Breast epithelium (tissue), 3 donors: ENCODE measurements at regions not wholly inside any gene's neighbourhood (a gene's known extent, or its start where the extent isn't known, plus 50 kb on each side); places are given as distances from the start of the nearest gene placed in this dataset.

ENCODE experiments used
- POLR2A ChIP-seq: fragments of 450-650 bp; IDR thresholded peaks from one replicate; pipeline ENCODE4 v1.6.1; 2016; ENCODE audit warnings: antibody characterized with exemption, mild to moderate bottlenecking, moderate library complexity
- POLR2AphosphoS5 ChIP-seq, 3 donors: sonication (generic); formaldehyde crosslinking; IDR thresholded peaks; one replicate each; pipeline ENCODE4 v1.6.1; 2017; ENCODE audit warnings: antibody characterized with exemption in 3 of 3
- TF ChIP-seq, protein P1 (sequence below), 3 donors: fragments of 450-650 bp; IDR thresholded peaks; one replicate each; pipeline ENCODE4 v1.5.1; 2016 to 2017; ENCODE audit warnings: antibody characterized with exemption in 3 of 3, mild to moderate bottlenecking in 3 of 3, moderate library complexity in 3 of 3

DNA sequence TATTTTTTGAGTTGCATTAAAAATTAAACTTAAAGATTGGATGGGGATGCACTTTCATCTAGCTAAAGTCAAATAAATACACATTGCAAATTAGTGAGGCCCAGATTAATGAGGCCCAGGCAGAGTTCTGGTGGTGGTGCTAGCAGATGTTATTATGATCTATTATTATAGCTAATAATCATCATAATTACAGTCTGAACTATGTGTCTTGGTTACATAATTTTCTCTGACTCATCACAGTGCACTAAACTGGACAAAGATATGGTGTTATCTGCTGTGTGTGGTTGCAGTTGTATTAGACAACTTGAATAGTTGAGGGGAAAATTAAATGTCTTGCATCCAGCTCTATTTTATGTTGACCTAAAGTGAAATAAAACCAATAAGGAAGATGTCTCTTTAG lies 568.8 kb downstream of the TLR4 start:
- TF ChIP-seq, protein P1, sequence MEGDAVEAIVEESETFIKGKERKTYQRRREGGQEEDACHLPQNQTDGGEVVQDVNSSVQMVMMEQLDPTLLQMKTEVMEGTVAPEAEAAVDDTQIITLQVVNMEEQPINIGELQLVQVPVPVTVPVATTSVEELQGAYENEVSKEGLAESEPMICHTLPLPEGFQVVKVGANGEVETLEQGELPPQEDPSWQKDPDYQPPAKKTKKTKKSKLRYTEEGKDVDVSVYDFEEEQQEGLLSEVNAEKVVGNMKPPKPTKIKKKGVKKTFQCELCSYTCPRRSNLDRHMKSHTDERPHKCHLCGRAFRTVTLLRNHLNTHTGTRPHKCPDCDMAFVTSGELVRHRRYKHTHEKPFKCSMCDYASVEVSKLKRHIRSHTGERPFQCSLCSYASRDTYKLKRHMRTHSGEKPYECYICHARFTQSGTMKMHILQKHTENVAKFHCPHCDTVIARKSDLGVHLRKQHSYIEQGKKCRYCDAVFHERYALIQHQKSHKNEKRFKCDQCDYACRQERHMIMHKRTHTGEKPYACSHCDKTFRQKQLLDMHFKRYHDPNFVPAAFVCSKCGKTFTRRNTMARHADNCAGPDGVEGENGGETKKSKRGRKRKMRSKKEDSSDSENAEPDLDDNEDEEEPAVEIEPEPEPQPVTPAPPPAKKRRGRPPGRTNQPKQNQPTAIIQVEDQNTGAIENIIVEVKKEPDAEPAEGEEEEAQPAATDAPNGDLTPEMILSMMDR (IDR thresholded peaks at IDR 0.05): no peak
- TF ChIP-seq POLR2AphosphoS5 (IDR thresholded peaks at IDR 0.05) (no peak), POLR2A (no peak)
